HG03442 (cell line): ENCODE measurements at regions not wholly inside any gene's neighbourhood (a gene's known extent, or its start where the extent isn't known, plus 50 kb on each side); places are given as distances from the start of the nearest gene placed in this dataset.
"Not testable (repeated sequence)": the region's sequence is repeated elsewhere in the genome, so short reads cannot be mapped to it uniquely, and the experiment has no call there.

ENCODE experiments used
- ATAC-seq: cut with Tn5 transposase; IDR thresholded peaks from one replicate; pipeline ENCODE4 v1.9.1; 2021; ENCODE audit warnings: mild to moderate bottlenecking, moderate library complexity; ENCODE audit not compliant: unreplicated experiment

- ATAC-seq: no peak
Measured at GRCh38 chr9:84500826-84501225, 160.3 kb upstream of the SLC28A3 start.

GRCh38 chr9:84501587-84501986, 161.0 kb upstream of the SLC28A3 start:
- no peak for ATAC-seq

- no peak for ATAC-seq
Measured at GRCh38 chr9:84502066-84502465, 161.5 kb upstream of the SLC28A3 start.

- no peak for ATAC-seq
Measured at GRCh38 chr9:84504360-84504759, 163.8 kb upstream of the SLC28A3 start.

- ATAC-seq: no peak
Measured at GRCh38 chr9:84511651-84512050, 157.9 kb upstream of the NTRK2 start.

GRCh38 chr9:84512493-84512892, 157.0 kb upstream of the NTRK2 start:
- ATAC-seq: no peak

- no peak for ATAC-seq
Measured at GRCh38 chr9:84513473-84513872, 156.1 kb upstream of the NTRK2 start.

GRCh38 chr9:84513979-84514378, 155.6 kb upstream of the NTRK2 start:
- ATAC-seq: no peak

- no peak for ATAC-seq
Measured at GRCh38 chr9:84514421-84514820, 155.1 kb upstream of the NTRK2 start.

- ATAC-seq: no peak
Measured at GRCh38 chr9:84517026-84517425, 152.5 kb upstream of the NTRK2 start.

GRCh38 chr9:84519413-84519812, 150.1 kb upstream of the NTRK2 start:
- no peak for ATAC-seq

GRCh38 chr9:84521208-84521607, 148.3 kb upstream of the NTRK2 start:
- ATAC-seq: no peak

- ATAC-seq: not testable (repeated sequence)
Measured at GRCh38 chr9:84526211-84526610, 143.3 kb upstream of the NTRK2 start.

GRCh38 chr9:84527060-84527720, 142.3 kb upstream of the NTRK2 start:
- not testable (repeated sequence) for ATAC-seq

GRCh38 chr9:84535973-84536372, 133.6 kb upstream of the NTRK2 start:
- ATAC-seq: not testable (repeated sequence)

GRCh38 chr9:84538879-84539278, 130.7 kb upstream of the NTRK2 start:
- no peak for ATAC-seq

- no peak for ATAC-seq
Measured at GRCh38 chr9:84542554-84542953, 127.0 kb upstream of the NTRK2 start.

GRCh38 chr9:84554069-84554664, 115.4 kb upstream of the NTRK2 start:
- no peak for ATAC-seq

- ATAC-seq: no peak
Measured at GRCh38 chr9:84556556-84556955, 113.0 kb upstream of the NTRK2 start.

- no peak for ATAC-seq
Measured at GRCh38 chr9:84557751-84558150, 111.8 kb upstream of the NTRK2 start.

- ATAC-seq: no peak
Measured at GRCh38 chr9:84563691-84564090, 105.8 kb upstream of the NTRK2 start.

- no peak for ATAC-seq
Measured at GRCh38 chr9:84567805-84568204, 101.7 kb upstream of the NTRK2 start.
